H7 (cell line): ENCODE measurements at regions not wholly inside any gene's neighbourhood (a gene's known extent, or its start where the extent isn't known, plus 50 kb on each side); places are given as distances from the start of the nearest gene placed in this dataset.

Experiments used
- DNase-seq: peaks from one replicate; pipeline ENCODE4 v3.0.0; 2012
- H3K27me3 ChIP-seq: 2 replicates; pipeline ENCODE4 v1.6.0; 2011; ENCODE audit warnings: mild to moderate bottlenecking, low read length; ENCODE audit not compliant: control insufficient read depth, insufficient read depth
- H3K36me3 ChIP-seq: replicated peaks from 2 replicates; pipeline ENCODE4 v1.5.1; 2011; ENCODE audit warnings: low read length; ENCODE audit not compliant: control insufficient read depth, insufficient read depth
- H3K4me3 ChIP-seq: 2 replicates; pipeline ENCODE4 v1.5.1; 2011; ENCODE audit warnings: low read depth, mild to moderate bottlenecking, control low read depth, low read length, moderate library complexity; ENCODE audit not compliant: insufficient read depth

GRCh38 chr4:130333241-130333759 is 1237.3 kb downstream of the C4orf33 start:
- H3K36me3 ChIP-seq = no peaks in the 10 kb centered on the region
- H3K27me3 ChIP-seq = no peaks in the 10 kb centered on the region
- no peak for DNase-seq
- no peak overlapping the region for H3K4me3 ChIP-seq

DNA sequence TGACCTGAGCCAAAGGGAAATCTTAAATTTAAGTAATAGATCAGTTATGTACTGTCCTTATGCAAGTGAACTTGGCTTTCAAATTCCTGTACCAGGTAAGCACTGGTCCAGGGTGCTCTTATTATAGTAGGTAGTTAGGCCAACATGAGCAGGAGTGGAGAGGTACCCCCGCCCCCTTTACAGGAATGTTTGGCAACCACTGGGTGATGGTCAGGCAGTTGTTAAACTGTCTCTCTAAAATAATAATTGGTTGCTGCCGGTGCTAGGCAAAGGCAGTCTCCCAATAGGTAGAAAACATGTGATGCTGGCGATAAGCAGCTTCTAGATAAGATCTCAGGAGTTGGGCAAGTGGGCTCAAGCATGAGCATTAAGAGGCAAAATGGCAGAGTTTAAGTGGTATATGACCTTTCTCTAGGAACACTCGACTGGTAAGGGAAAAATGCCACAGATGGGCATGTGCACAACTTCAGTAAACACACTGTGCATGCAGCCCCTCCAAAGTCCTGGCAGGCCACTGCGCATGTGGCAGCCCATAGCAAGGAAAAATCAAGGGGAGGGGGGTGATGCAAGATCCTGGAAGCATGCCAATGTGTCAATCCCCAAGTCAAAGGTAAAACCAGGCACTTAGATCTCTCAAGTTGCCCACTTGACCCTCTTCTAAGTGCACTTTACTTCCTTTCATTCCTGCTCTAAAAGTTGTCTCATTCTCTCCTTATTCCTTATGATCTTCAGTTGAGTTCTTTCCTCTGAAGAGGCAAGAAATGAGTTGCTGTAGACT is 1239.7 kb downstream of the C4orf33 start:
- H3K27me3 ChIP-seq = no peaks in the 10 kb centered on the region
- DNase-seq = no peak

GRCh38 chr4:130336585-130337217 is 1240.7 kb downstream of the C4orf33 start:
- H3K27me3 ChIP-seq = no peaks in the 10 kb centered on the region
- DNase-seq = no peak
- H3K36me3 ChIP-seq = no peaks in the 10 kb centered on the region
- H3K4me3 ChIP-seq = no peak overlapping the region

More for the DNA sequence above, 1239.7 kb downstream of the C4orf33 start:
- Histone ChIP-seq H3K4me3 (no peak overlapping the region), H3K36me3 (no peaks in the 10 kb centered on the region)

DNA sequence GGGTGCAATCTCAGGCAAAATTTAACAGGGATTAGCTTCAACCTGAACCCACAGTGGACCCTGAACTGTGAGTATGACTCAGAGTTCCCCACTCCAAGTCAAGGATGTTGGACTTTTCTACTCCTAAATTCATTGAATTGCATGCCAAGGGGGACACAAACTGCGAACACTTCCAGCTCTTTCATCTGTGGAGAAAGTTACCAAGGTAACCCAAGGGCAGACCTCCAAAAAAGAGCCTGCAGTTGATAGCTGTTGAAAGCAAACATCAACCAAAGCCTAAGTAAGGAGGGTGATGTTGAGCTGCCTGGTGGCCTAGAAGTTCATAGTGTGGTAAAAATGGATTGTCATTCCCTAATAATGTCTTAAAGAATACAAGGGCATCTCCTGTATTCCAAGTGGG is 1242.9 kb downstream of the C4orf33 start:
- Histone ChIP-seq H3K27me3 (no peaks in the 10 kb centered on the region), H3K36me3 (no peaks in the 10 kb centered on the region), H3K4me3 (no peak overlapping the region)
- DNase-seq = no peak

GRCh38 chr4:130349745-130350144 is 1253.8 kb downstream of the C4orf33 start:
- no peak for DNase-seq
- no peaks in the 10 kb centered on the region for H3K36me3 ChIP-seq

DNA sequence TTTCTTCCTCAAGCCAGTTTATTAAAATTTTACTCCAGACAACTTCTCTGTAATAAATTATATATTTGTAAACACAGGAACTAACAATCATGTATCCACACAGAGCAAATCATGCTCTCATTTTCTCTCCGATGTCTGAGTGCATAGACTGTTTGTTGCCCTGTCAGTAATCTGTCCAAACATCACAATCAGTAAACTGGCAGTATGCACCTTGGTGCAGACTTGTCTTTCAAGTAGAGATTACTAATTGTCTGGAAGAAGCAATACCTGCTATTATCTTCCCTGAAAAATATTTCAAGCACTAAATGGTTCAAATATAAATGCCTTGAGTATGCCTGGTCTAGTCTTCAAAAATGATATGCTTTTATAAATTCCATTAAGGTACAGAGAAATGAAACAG is 1260.9 kb downstream of the C4orf33 start:
- DNase-seq = no peak
- no peaks in the 10 kb centered on the region for H3K36me3 ChIP-seq
- no peak overlapping the region for H3K4me3 ChIP-seq
- no peaks in the 10 kb centered on the region for H3K27me3 ChIP-seq

More at GRCh38 chr4:130349745-130350144, 1253.8 kb downstream of the C4orf33 start:
- Histone ChIP-seq H3K27me3 (no peaks in the 10 kb centered on the region), H3K4me3 (no peak overlapping the region)

DNA sequence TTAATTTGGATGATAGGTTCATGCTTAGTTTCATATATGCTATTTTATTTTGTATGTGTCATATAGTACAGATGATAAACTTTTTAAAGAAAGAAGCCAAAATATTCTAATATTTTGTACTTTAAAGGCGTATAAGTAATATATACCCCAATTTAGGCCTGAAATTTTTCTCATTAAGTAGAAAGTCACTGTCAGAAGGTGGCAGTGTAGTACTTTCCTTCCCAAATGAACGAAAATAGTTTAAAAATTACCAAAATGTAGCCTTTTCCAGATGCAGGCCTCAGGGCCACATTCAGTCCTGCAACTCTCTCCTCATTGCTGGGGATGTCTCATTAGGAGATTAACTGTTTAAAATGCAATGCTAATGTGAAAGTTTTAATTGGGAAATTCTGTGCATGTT is 1263.6 kb downstream of the C4orf33 start:
- no peak overlapping the region for H3K4me3 ChIP-seq
- H3K36me3 ChIP-seq = no peaks in the 10 kb centered on the region
- no peaks in the 10 kb centered on the region for H3K27me3 ChIP-seq
- DNase-seq = peak; percentile 8

GRCh38 chr4:130361616-130362015 is 1265.7 kb downstream of the C4orf33 start:
- no peaks in the 10 kb centered on the region for H3K36me3 ChIP-seq
- no peak for DNase-seq

GRCh38 chr4:130368668-130369067 is 1272.7 kb downstream of the C4orf33 start:
- no peaks in the 10 kb centered on the region for H3K36me3 ChIP-seq
- no peaks in the 10 kb centered on the region for H3K27me3 ChIP-seq
- no peak overlapping the region for H3K4me3 ChIP-seq
- no peak for DNase-seq

More at GRCh38 chr4:130361616-130362015, 1265.7 kb downstream of the C4orf33 start:
- H3K27me3 ChIP-seq = no peaks in the 10 kb centered on the region
- H3K4me3 ChIP-seq = no peak overlapping the region

DNA sequence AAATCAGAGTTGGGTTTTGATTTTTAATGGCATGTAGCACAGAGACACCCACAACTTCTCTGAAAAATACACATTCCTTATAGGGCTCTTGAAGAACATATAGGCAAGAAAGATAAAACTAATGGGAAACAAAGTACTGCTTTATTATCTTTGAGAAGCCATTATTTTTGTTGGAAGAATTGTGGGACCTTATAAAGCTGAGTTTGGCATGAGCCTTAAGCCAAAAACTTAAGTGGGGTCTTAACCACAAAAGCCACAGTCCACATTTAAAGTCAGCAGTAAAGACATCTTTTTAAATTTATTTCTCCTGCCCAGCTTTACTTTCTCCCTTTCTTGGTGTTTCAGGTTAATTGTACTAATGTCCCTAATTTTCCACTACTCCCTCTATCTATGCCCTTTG is 1297.3 kb downstream of the C4orf33 start:
- Histone ChIP-seq H3K36me3 (no peaks in the 10 kb centered on the region), H3K27me3 (no peaks in the 10 kb centered on the region), H3K4me3 (no peak overlapping the region)
- DNase-seq = no peak

DNA sequence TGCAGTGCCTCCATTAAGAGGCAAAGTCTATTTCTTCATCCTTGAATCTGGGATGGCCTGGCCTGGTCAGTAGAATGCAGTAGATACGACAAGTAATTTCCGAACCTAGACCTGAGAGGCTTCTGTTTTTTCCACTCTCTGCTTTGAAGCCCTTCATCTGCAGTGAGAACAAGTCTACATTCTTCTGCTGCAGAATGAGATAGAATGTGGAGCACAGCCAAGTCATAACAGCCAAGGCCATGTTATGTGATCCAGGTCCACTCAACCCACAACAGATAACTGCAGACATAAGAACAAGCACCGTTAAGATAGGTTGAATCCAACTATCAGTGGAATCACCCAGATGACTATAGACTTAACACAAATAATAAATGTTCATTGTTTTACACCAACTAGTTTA is 1297.7 kb downstream of the C4orf33 start:
- no peak for DNase-seq
- H3K27me3 ChIP-seq = no peaks in the 10 kb centered on the region
- no peaks in the 10 kb centered on the region for H3K36me3 ChIP-seq
- H3K4me3 ChIP-seq = no peak overlapping the region

DNA sequence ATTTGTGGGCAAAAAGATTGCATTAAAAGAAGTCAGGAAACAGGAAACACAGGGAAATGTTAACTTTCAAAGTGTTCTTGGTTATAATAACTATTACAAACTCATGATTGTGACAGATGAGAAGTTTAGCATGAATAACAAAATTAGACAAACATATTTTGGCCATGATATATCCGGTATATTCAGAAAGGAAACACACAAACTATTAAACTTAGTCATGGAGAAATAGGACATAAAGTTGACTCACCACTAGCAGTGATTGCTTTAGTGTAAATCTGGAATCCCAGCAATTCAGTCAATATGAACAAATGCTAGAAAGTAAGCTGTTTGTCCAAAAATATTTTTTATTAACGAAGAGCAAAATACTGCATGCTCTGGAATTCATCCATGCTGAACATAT is 1299.9 kb downstream of the C4orf33 start:
- Histone ChIP-seq H3K4me3 (no peak overlapping the region), H3K27me3 (no peaks in the 10 kb centered on the region), H3K36me3 (no peaks in the 10 kb centered on the region)
- DNase-seq = no peak

GRCh38 chr4:130403221-130403620 is 1307.3 kb downstream of the C4orf33 start:
- Histone ChIP-seq H3K27me3 (no peaks in the 10 kb centered on the region), H3K4me3 (no peak overlapping the region), H3K36me3 (no peaks in the 10 kb centered on the region)
- no peak for DNase-seq

DNA sequence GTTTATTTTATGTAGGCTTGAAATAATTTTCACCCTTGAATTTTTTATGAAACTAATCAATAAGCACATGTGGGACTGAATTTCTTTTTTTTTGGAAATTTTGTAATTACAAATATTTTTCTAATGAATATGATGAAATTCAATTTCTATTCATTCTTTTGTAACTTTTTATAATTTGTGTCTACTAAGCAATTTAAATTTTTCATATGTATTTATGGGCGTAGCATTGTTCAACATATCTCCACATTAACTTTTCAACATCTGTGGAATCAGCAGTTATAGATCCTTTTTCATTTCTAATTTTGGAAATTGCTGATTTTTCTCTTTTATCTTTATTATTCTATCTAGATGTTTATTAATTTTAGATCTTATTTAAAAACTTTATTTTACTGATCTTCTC is 1320.3 kb downstream of the C4orf33 start:
- no peaks in the 10 kb centered on the region for H3K27me3 ChIP-seq
- no peak overlapping the region for H3K4me3 ChIP-seq
- H3K36me3 ChIP-seq = no peaks in the 10 kb centered on the region
- no peak for DNase-seq
